ENCODE measurements at regions not wholly inside any gene's neighbourhood (a gene's known extent, or its start where the extent isn't known, plus 50 kb on each side); places are given as distances from the start of the nearest gene placed in this dataset.

- Mint-ChIP-seq H3K27ac (no peak overlapping the region), H3K4me3 (no peak overlapping the region), H3K27me3 (ENCODE audit: low read depth) (no peaks in the 10 kb centered on the region), H3K36me3 (no peaks in the 10 kb centered on the region), H3K9me3 (peaks cover 3% of the 10 kb centered on the region), H3K4me1 (peaks cover 18% of the 10 kb centered on the region)
- no peak for DNase-seq (ENCODE audit: low spot score in 2 of 2, unreplicated experiment in 2 of 2)
- TF ChIP-seq CTCF (IDR thresholded peaks at IDR 0.05; ENCODE audit: unreplicated experiment), result no peak
Observed at GRCh38 chr5:3886524-3887451, 291.2 kb downstream of the IRX1 start.

GRCh38 chr5:3888310-3888709 is 292.7 kb downstream of the IRX1 start:
- DNase-seq (ENCODE audit: low spot score in 2 of 2, unreplicated experiment in 2 of 2), result no peak
- Mint-ChIP-seq H3K27me3 (ENCODE audit: low read depth) (no peaks in the 10 kb centered on the region), H3K36me3 (no peaks in the 10 kb centered on the region), H3K4me3 (no peak overlapping the region), H3K4me1 (peaks cover 18% of the 10 kb centered on the region), H3K27ac (no peak overlapping the region), H3K9me3 (peaks cover 9% of the 10 kb centered on the region)
- no peak for TF ChIP-seq CTCF (IDR thresholded peaks at IDR 0.05; ENCODE audit: unreplicated experiment)

- H3K27ac Mint-ChIP-seq, result no peak overlapping the region
- H3K4me1 Mint-ChIP-seq, result peaks cover 18% of the 10 kb centered on the region
- no peak for TF ChIP-seq CTCF (IDR thresholded peaks at IDR 0.05; ENCODE audit: unreplicated experiment)
- H3K36me3 Mint-ChIP-seq, result no peaks in the 10 kb centered on the region
- peaks cover 15% of the 10 kb centered on the region for H3K9me3 Mint-ChIP-seq
- no peaks in the 10 kb centered on the region for H3K27me3 Mint-ChIP-seq (ENCODE audit: low read depth)
- DNase-seq (ENCODE audit: low spot score in 2 of 2, unreplicated experiment in 2 of 2), result no peak
- no peak overlapping the region for H3K4me3 Mint-ChIP-seq
Observed at GRCh38 chr5:3889412-3890142, 293.9 kb downstream of the IRX1 start.

GRCh38 chr5:3891113-3891512 is 295.5 kb downstream of the IRX1 start:
- Mint-ChIP-seq H3K36me3 (no peaks in the 10 kb centered on the region), H3K27ac (no peak overlapping the region), H3K27me3 (ENCODE audit: low read depth) (no peaks in the 10 kb centered on the region), H3K4me3 (no peak overlapping the region), H3K9me3 (peaks cover 16% of the 10 kb centered on the region), H3K4me1 (peaks cover 18% of the 10 kb centered on the region)
- TF ChIP-seq CTCF (IDR thresholded peaks at IDR 0.05; ENCODE audit: unreplicated experiment), result no peak
- no peak for DNase-seq (ENCODE audit: low spot score in 2 of 2, unreplicated experiment in 2 of 2)

GRCh38 chr5:3893527-3893926 is 297.9 kb downstream of the IRX1 start:
- H3K36me3 Mint-ChIP-seq, result no peaks in the 10 kb centered on the region
- no peak for DNase-seq (ENCODE audit: low spot score in 2 of 2, unreplicated experiment in 2 of 2)
- H3K4me3 Mint-ChIP-seq, result no peak overlapping the region
- no peak for TF ChIP-seq CTCF (IDR thresholded peaks at IDR 0.05; ENCODE audit: unreplicated experiment)
- peaks cover 35% of the 10 kb centered on the region for H3K9me3 Mint-ChIP-seq
- H3K27me3 Mint-ChIP-seq (ENCODE audit: low read depth), result no peaks in the 10 kb centered on the region
- no peak overlapping the region for H3K27ac Mint-ChIP-seq
- peaks cover 8% of the 10 kb centered on the region for H3K4me1 Mint-ChIP-seq
